Testis (tissue), 2 donors: ENCODE measurements at regions not wholly inside any gene's neighbourhood (a gene's known extent, or its start where the extent isn't known, plus 50 kb on each side); places are given as distances from the start of the nearest gene placed in this dataset.

Experiments
- CTCF ChIP-seq, 3 experiments: fragments of 450-650 bp in 2 of 3; fragments of 200-600 bp in 1 of 3; sonication (generic) in 1 of 3; IDR thresholded peaks; one replicate each; pipeline ENCODE4 v1.5.1; 2016 to 2019; ENCODE audit warnings: antibody characterized with exemption in 3 of 3, mild to moderate bottlenecking in 2 of 3, moderate library complexity in 1 of 3
- POLR2A ChIP-seq: fragments of 450-650 bp; IDR thresholded peaks from one replicate; pipeline ENCODE4 v1.6.1; 2017; ENCODE audit warnings: antibody characterized with exemption, mild to moderate bottlenecking, moderate library complexity

- TF ChIP-seq CTCF (IDR thresholded peaks at IDR 0.05) (no peak), POLR2A (no peak)
Observed at GRCh38 chr15:39199076-39199475, 381.8 kb upstream of the THBS1 start.
